Right renal pelvis (tissue), 4 donors: ENCODE measurements at regions not wholly inside any gene's neighbourhood (a gene's known extent, or its start where the extent isn't known, plus 50 kb on each side); places are given as distances from the start of the nearest gene placed in this dataset.
"Not testable (repeated sequence)": the region's sequence is repeated elsewhere in the genome, so short reads cannot be mapped to it uniquely, and the experiment has no call there.

Experiments
- DNase-seq, 4 donors: peaks; one replicate each; pipeline ENCODE4 v3.0.0-alpha.2; 2013; ENCODE audit warnings: low read depth in 4 of 4, low spot score in 3 of 4, missing footprints in 1 of 4

DNA sequence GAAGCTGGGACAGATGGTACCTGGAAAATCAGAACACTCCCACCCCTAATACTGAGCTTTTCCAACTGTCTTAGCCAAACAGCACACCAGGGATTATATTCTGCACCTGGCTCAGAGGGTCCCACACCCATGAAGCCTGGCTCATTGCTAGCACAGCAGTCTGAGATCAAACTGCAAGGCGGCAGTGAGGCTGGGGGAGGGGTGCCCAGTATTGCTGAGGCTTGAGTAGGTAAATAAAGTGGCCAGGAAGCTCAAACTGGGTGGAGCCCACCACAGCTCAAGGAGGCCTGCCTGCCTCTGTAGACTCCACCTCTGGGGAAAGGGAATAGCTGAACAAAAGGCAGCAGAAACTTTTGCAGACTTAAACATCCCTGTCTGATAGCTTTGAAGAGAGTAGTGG lies 403.3 kb downstream of the MBD2 start:
- not testable (repeated sequence) for DNase-seq

- DNase-seq = no peak
These were observed 404.8 kb downstream of the MBD2 start for GRCh38 chr18:53819671-53820070.

- DNase-seq = no peak
These were observed 405.3 kb downstream of the MBD2 start for GRCh38 chr18:53819174-53819573.

DNA sequence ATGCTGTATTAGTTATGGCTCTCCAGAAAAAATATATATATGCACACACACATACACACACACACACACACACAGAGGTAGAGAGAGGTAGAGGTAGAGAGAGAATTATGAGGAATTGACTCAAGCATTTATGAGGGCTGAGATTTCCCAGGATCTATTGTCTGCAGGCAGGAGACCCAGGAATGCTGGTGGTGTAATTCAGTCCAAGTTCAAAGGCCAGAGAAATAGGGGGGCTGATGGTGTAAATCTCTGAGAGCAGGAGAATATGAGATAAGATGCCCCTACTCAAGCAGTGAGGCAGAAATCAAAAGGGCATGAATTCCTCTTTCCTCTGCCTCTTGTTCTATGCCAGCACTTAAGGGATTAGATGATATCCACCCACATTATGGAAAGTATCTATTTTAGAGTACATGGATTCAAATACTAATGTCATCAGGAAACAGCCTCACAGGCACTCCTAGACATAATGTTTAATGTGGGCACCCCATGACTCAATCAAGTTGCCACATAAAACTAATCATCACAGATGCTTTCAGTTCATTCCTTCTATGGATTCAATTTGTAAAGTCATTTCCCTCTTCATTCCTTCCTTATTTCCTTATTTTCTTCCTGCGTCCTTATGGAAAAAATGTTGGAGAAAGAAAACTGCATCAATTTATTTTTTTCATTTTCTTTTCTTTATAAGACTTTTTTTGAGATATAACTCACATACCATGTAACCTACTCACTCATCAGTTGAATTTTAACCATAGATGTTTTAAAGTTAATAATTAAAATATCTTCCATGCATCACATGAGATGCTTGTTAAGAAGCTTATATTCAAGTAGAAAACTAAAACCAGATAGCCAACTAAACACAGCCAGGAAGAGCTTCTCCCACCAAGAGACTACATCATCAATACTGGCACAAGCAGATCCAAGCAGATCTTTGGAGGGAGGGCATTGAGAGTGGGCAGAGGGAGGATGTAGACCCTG lies 406.2 kb downstream of the MBD2 start:
- no peak for DNase-seq

GRCh38 chr18:53800171-53800570 lies 424.3 kb downstream of the MBD2 start:
- no peak for DNase-seq

GRCh38 chr18:53799134-53799533 lies 425.3 kb downstream of the MBD2 start:
- no peak for DNase-seq

DNA sequence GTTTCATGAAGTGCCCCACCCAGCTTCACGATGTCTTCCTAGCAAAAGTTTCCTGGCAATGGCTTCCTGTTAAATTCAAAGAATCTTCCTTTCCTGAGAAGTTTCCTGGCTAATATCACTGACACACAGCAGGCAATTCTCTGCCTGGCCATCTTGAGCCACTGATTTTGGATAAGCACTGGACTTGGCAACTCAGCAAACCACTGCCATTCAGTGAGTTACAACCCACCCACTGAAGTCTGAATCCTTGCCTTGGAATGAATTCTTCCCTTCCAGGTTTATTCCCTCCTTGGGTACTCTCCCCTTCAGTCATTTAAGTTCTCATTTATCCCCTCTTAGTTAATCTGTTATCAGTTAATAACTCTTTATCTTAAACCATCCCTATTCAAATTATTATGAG lies 426.0 kb downstream of the MBD2 start:
- DNase-seq = no peak

DNA sequence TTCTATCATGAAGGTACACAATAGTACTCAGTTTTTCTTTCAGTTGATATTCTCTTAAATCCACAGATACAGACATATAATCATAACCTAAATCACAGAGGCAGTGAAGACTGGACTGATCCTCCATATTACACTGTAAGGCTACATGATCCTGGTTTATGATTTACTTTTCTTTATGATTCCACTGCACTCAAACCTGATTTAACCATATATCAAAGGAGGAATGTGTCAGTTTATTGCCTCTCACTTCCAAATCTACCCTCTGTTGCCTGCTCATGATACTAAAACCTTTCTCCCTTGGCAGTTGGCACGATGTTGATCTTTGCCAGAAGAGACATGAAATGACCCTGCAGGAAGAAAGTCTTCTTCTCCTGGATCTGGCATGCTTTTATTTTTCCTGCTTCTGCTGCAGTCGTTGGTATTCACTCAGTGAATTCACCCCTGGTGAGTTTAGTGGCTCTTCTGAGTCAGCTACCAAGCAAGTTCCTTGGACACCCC lies 426.4 kb downstream of the MBD2 start:
- DNase-seq = no peak

GRCh38 chr18:53796040-53796729 lies 428.3 kb downstream of the MBD2 start:
- no peak for DNase-seq

DNA sequence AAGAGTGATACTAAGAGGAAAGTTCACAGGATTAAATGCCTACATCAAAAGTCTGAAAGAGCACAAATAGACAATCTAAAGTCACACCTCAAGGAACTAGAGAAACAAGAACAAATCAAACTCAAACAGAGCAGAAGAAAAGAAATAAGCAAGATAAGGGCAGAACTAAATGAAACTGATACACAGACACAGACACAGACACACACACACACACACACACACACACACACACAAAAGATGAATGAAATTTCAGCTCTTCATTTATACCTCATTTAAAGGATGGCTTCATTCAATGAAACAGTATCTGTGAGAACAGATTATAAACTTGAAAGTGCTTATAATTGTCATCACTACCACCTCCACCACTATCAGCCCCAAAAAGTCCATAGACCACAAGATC lies 428.9 kb downstream of the MBD2 start:
- no peak for DNase-seq

GRCh38 chr18:53795061-53795460 lies 429.4 kb downstream of the MBD2 start:
- DNase-seq = no peak

DNA sequence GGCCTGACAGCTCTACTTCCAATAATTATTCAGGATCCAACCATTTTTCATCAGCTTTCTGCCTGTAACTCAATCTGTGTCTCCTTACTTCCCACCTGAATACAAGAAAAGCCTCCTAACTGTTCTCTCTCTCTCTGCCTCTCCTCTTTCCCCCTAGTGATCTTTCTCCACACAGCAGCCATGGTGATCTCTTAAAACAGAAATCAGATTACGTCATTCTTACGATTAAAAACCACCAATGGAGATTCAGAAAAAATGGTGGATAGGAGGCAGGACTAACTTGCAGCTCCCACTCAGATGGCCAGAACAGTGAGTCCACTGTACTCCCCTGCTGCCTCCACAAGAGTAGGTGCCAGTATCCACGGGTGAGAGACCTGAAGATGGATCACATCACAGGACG lies 431.7 kb downstream of the MBD2 start:
- DNase-seq = no peak

DNA sequence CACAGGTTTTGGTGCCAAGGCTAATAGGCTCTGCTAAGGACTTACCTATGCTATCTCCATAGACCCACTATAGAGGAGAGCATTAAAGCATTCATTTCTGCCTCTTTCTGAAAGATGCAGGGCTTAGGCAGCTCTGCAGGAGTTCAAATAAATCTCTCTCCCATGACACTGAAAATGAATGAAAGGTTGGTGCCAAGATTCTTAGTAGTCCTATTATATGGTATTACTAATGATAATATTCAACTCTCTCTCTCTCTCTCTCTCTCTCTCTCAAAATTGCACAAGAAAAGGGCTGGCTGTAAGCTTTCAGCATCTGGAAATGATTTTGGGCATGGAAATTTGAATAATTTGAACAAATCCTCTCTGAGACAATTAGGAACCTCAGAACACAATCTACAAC lies 433.7 kb downstream of the MBD2 start:
- no peak for DNase-seq

DNA sequence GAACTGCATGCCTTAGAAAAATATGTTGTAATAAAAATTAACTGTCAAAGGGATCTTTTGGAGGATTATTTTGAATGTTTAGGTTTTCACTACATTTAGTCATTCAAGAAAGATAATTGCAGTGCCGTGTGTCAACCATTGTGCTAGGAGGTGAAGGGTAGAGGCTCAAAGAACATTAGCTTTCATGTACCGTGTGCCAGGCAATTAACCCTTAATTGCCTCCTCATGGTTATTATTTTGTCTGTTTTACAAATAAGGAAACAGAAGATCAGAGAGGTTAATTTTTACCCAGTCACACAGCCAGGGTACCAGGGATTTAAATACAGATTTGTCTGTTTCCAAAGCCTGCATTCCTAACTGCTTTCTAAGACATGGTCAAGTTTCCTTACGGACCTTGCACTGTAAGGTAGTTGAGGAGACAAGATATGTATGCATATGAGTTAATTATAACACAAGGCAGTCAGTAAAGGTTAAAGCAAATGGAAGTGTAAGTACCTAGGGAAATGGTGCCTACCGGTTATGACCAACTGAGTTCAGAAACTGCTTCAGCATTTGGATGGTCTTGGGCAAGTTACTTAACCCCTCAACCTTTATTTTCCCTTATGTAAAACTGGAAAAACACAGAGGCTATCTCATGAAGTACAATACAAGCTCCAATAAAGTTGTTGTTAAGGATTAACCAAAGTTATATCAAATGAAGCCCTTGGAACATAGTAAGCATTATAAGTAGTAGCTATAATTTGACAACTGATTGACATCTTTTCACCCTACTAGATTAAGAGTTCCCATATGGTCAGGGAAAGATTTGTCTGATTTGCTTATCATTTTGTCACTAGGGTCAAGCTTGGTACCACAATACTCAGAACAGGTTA lies 434.9 kb downstream of the MBD2 start:
- no peak for DNase-seq

- no peak for DNase-seq
These were observed 438.7 kb downstream of the MBD2 start for GRCh38 chr18:53785811-53786210.

GRCh38 chr18:53784253-53784652 lies 440.2 kb downstream of the MBD2 start:
- no peak for DNase-seq

GRCh38 chr18:53780666-53781065 lies 443.8 kb downstream of the MBD2 start:
- no peak for DNase-seq

DNA sequence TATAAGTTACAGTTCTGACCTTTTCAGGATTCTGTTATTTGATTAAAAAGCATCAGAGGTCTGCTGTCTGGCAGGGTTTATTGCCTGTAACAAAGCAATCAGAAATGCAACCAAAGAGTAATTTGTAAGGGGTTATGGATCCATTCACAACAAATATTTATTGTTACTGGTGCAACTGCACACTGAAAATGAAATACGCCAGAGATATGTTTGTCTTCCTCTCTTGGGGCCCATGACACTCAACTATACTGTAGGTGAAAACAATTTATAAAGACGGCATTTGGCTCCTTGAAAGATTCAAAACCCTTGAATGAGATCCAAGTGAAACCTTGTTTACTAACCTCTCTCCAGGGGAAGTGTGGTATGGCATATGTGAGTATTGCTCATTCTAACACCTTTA lies 452.2 kb downstream of the MBD2 start:
- no peak for DNase-seq

DNA sequence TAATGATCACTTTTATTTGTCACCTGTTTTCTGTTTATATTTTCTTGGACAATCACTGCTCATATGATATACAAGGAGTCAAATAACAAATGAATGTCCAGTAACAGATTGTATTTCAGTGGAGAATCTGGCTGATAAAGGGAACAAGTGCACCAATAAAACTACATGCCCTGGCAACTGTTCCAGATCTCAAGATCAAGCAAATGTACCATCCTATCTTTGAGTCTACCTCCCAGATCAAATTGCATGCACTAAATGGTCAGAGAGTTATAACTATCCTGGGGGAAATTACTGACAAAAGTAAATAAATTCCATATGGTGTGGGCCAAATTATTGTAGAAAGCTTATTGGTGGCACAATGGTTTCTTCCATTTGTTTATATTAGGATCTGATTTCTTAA lies 452.8 kb downstream of the MBD2 start:
- no peak for DNase-seq

DNA sequence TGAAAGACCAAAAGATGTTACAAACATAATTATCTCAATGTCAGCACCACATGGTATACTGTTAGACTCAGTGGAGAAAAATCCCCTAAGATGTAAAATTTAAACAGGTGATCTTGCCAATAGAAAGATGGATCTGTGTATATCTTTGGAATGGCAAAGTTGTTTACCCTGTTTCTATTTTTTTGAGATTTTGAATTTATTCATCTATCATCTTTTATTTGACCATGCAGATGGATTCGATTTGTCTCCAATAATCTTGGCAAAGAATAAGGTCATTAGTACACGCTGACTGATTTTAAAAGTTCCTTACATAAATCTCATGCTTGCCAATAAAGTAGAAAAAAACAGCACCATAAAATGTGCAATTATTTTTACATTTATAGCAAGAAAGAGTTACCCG lies 459.3 kb downstream of the MBD2 start:
- DNase-seq = no peak

GRCh38 chr18:53764086-53764485 lies 460.4 kb downstream of the MBD2 start:
- no peak for DNase-seq
